ENCODE measurements at regions not wholly inside any gene's neighbourhood (a gene's known extent, or its start where the extent isn't known, plus 50 kb on each side); places are given as distances from the start of the nearest gene placed in this dataset.

DNA sequence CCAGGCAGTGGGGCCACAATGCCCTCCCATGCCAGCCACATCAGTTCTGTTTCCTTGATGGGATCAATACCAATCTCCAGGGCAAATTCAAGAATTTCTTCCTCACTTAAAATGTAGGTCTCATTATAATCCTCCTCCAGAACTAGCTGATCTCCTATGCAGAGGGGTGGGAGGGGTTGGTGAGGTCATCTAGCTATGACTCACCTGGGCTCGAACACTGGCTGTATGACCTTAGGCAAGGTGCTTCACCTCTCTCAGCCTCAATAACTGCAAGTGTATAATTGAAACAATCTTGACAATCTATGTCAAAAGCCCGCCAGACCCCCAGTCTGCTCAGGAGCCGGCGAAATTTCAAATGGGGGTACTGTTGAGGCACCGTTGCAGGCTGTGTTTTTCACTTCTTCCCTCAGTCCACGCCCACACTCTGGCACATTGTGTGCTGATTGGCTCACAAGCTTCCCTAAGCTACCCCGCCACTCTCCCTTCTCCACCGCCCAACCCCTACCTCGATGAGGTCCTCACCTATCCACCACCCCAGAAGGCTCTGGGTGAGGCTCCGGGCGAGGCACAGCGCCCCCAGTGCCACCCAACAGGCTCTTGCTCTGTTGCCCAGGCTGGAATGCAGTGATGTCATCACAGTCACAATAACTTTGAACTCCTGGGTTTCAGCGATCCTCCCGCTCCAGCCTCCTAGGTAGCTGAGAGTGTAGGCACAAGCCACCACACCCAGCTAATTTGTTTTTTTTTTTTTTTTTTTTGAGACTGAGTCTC is 70.5 kb downstream of the ZNF22 start:
- TF ChIP-seq SETDB1 (IDR thresholded peaks at IDR 0.05; ENCODE audit: insufficient read length, low read length) (no peak), ZNF423 (tag by site-specific recombination; IDR thresholded peaks at IDR 0.05) (no peak)
- TF ChIP-seq, protein P1, sequence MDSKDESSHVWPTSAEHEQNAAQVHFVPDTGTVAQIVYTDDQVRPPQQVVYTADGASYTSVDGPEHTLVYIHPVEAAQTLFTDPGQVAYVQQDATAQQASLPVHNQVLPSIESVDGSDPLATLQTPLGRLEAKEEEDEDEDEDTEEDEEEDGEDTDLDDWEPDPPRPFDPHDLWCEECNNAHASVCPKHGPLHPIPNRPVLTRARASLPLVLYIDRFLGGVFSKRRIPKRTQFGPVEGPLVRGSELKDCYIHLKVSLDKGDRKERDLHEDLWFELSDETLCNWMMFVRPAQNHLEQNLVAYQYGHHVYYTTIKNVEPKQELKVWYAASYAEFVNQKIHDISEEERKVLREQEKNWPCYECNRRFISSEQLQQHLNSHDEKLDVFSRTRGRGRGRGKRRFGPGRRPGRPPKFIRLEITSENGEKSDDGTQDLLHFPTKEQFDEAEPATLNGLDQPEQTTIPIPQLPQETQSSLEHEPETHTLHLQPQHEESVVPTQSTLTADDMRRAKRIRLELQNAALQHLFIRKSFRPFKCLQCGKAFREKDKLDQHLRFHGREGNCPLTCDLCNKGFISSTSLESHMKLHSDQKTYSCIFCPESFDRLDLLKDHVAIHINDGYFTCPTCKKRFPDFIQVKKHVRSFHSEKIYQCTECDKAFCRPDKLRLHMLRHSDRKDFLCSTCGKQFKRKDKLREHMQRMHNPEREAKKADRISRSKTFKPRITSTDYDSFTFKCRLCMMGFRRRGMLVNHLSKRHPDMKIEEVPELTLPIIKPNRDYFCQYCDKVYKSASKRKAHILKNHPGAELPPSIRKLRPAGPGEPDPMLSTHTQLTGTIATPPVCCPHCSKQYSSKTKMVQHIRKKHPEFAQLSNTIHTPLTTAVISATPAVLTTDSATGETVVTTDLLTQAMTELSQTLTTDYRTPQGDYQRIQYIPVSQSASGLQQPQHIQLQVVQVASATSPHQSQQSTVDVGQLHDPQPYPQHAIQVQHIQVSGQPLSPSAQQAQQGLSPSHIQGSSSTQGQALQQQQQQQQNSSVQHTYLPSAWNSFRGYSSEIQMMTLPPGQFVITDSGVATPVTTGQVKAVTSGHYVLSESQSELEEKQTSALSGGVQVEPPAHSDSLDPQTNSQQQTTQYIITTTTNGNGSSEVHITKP (tag by site-specific recombination; IDR thresholded peaks at IDR 0.05), result no peak

Measured in HEK293 (cell line).